D721Med (cell line): ENCODE measurements at regions not wholly inside any gene's neighbourhood (a gene's known extent, or its start where the extent isn't known, plus 50 kb on each side); places are given as distances from the start of the nearest gene placed in this dataset.

ENCODE experiments used
- DNase-seq: peaks from one replicate; pipeline ENCODE4 v3.0.0; 2011; ENCODE audit warnings: low spot score; ENCODE audit not compliant: insufficient read length
- FAIRE-seq: peaks from 2 replicates; lab custom pipeline; 2011; peaks lifted over from hg19 to GRCh38; lab: Jason Lieb, UNC
- TF ChIP-seq, protein P1 (sequence below): IDR thresholded peaks from 2 replicates; pipeline ENCODE4 v1.5.1; 2012; ENCODE audit warnings: mild to moderate bottlenecking, control low read depth; ENCODE audit not compliant: insufficient read depth; ENCODE audit errors: missing control alignments

DNA sequence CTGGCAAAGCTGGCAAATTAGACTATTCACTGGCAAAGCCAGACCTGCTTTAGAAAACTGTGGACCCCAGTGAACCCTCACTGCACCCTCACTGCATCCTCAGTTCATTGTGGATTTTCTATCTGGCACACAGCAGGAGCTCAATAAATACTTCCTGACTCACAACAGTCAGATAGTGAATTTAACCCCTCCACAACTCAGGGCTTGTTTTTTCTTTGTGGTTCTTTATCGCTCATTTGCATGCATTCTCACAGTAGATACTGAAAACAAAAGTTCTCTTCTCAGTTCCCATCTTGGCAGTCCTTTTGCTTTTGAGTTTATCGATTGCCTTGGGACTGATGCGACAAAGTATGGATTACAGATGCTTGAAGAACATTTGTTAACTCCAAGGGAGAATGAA lies 99.8 kb downstream of the ACTL7B start:
- FAIRE-seq: no peak

DNA sequence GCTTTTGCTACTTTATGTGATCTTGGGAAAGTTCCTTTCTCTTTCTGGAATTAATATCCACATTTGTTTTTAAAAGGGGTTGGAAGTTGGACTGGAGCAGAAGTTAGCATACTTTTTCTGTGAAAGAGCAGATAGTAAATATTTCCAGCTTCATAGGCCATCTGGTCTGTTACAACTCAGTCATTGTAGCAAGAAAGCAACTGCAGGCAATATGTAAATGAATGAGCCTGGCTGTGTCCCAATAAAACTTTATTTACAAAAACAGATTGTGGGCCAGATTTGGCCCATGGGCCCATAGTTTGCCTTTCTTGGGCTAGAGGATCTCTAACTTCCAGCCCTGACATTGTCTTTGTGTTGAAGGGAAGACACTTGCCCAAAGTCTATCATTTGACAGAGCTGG lies 104.4 kb downstream of the ACTL7B start:
- TF ChIP-seq, protein P1, sequence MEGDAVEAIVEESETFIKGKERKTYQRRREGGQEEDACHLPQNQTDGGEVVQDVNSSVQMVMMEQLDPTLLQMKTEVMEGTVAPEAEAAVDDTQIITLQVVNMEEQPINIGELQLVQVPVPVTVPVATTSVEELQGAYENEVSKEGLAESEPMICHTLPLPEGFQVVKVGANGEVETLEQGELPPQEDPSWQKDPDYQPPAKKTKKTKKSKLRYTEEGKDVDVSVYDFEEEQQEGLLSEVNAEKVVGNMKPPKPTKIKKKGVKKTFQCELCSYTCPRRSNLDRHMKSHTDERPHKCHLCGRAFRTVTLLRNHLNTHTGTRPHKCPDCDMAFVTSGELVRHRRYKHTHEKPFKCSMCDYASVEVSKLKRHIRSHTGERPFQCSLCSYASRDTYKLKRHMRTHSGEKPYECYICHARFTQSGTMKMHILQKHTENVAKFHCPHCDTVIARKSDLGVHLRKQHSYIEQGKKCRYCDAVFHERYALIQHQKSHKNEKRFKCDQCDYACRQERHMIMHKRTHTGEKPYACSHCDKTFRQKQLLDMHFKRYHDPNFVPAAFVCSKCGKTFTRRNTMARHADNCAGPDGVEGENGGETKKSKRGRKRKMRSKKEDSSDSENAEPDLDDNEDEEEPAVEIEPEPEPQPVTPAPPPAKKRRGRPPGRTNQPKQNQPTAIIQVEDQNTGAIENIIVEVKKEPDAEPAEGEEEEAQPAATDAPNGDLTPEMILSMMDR: no peak
- FAIRE-seq: no peak
- no peak for DNase-seq

More for the DNA sequence above, 99.8 kb downstream of the ACTL7B start:
- TF ChIP-seq, protein P1: no peak
- DNase-seq: no peak

GRCh38 chr9:108750661-108751215 lies 105.0 kb downstream of the ACTL7B start:
- TF ChIP-seq, protein P1: no peak
- DNase-seq (no peak), FAIRE-seq (no peak)

GRCh38 chr9:108748776-108749175 lies 107.0 kb downstream of the ACTL7B start:
- DNase-seq: no peak
- FAIRE-seq: no peak
- TF ChIP-seq, protein P1: no peak

- no peak for FAIRE-seq
Measured at GRCh38 chr9:108746864-108747263, 108.9 kb downstream of the ACTL7B start.

GRCh38 chr9:108746001-108746400 lies 109.8 kb downstream of the ACTL7B start:
- DNase-seq (no peak), FAIRE-seq (no peak)
- TF ChIP-seq, protein P1: no peak

More at GRCh38 chr9:108746864-108747263, 108.9 kb downstream of the ACTL7B start:
- no peak for DNase-seq
- TF ChIP-seq, protein P1: peak; percentile 2

GRCh38 chr9:108744641-108745040 lies 111.1 kb downstream of the ACTL7B start:
- TF ChIP-seq, protein P1: no peak
- FAIRE-seq (no peak), DNase-seq (no peak)
